ENCODE measurements at regions not wholly inside any gene's neighbourhood (a gene's known extent, or its start where the extent isn't known, plus 50 kb on each side); places are given as distances from the start of the nearest gene placed in this dataset.

GRCh38 chr5:96517295-96517694 is 84.2 kb upstream of the PCSK1 start:
- H3K23ac ChIP-seq (ENCODE audit: insufficient read length): no peak overlapping the region
- H4K5ac ChIP-seq (ENCODE audit: insufficient read length, low read depth, low read length): no peak overlapping the region
- H3K36me3 ChIP-seq (ENCODE audit: control insufficient read depth in 2 of 4, insufficient read depth in 4 of 4, low read length in 3 of 4): no peaks in the 10 kb centered on the region
- H3K4ac ChIP-seq (replicated peaks; ENCODE audit: insufficient read length, low read depth, low read length): no peak overlapping the region
- H3K4me1 ChIP-seq (replicated peaks in 1 of 4; ENCODE audit: control insufficient read depth in 3 of 4, insufficient read depth in 4 of 4, low read length in 3 of 4): no peaks in the 10 kb centered on the region
- no peak overlapping the region for H4K91ac ChIP-seq (replicated peaks; ENCODE audit: insufficient read length, low read length)
- no peak overlapping the region for H2AFZ ChIP-seq (ENCODE audit: low read length)
- ChIA-PET CTCF (ENCODE audit: partially characterized antibody) (interaction anchor here (0.6 kb wide), 1 partner anchor 85 kb away, joined by 3 read pairs; no protein-coding TSS in a partner anchor), POLR2A (ENCODE audit: partially characterized antibody) (no interaction called here)
- H3K79me2 ChIP-seq (ENCODE audit: control insufficient read depth in 1 of 2, insufficient read depth in 2 of 2, low read length in 2 of 2): no peaks in the 10 kb centered on the region
- H3K9ac ChIP-seq (replicated peaks in 1 of 4; ENCODE audit: extremely low read depth in 1 of 4, low read depth in 3 of 4, low read length in 3 of 4): no peak overlapping the region
- no peak overlapping the region for H3K4me2 ChIP-seq (ENCODE audit: insufficient read depth in 1 of 2, low read depth in 2 of 2, low read length in 2 of 2)
- H2BK15ac ChIP-seq (ENCODE audit: low read length): no peak overlapping the region
- H3K27me3 ChIP-seq (replicated peaks in 1 of 4; ENCODE audit: control insufficient read depth in 3 of 4, extremely low read depth in 1 of 4, insufficient read depth in 3 of 4, low read length in 3 of 4): no peaks in the 10 kb centered on the region
- no peak overlapping the region for H2BK120ac ChIP-seq (replicated peaks; ENCODE audit: low read depth, low read length)
- no peak overlapping the region for H3K14ac ChIP-seq (ENCODE audit: insufficient read length)
- H3K27ac ChIP-seq (ENCODE audit: low read depth, low read length): no peak overlapping the region
- FAIRE-seq (no peak), DNase-seq (ENCODE audit: low read depth in 1 of 2, low spot score in 2 of 2) (no peak)
- 88% methylated on average over 4 of the region's 4 CpGs; no CpG with 5 or more reads in 1 of the 2 experiments for WGBS, 2 experiments (ENCODE audit: extremely low coverage in 1 of 2, insufficient coverage in 1 of 2, insufficient read length in 1 of 2, insufficient replicate concordance in 2 of 2, low coverage in 1 of 2, low lambda C conversion rate in 2 of 2, missing lambda C conversion rate in 1 of 2)
- H3K56ac ChIP-seq (replicated peaks; ENCODE audit: insufficient read length, low read depth, low read length): no peak overlapping the region
- H3K18ac ChIP-seq (ENCODE audit: extremely low read depth, low read length): no peak overlapping the region
- no peak overlapping the region for H2BK20ac ChIP-seq (ENCODE audit: low read length)
- H3K79me1 ChIP-seq (ENCODE audit: low read depth, low read length): no peaks in the 10 kb centered on the region
- peaks cover 2% of the 10 kb centered on the region; the same call in 1 of the 2 replicates for H3K23me2 ChIP-seq (ENCODE audit: low read depth, low read length)
- no peaks in the 10 kb centered on the region for H3K9me3 ChIP-seq (ENCODE audit: insufficient read depth in 2 of 2, low read depth in 1 of 2, low read length in 1 of 2)
- H2BK12ac ChIP-seq (ENCODE audit: low read depth, low read length): no peak overlapping the region
- no peak overlapping the region for H2AK5ac ChIP-seq (ENCODE audit: low read depth, low read length)
- no peak overlapping the region for H4K8ac ChIP-seq (ENCODE audit: extremely low read depth, insufficient read depth, low read length)
- H4K20me1 ChIP-seq (replicated peaks in 1 of 2; ENCODE audit: control insufficient read depth in 1 of 2, insufficient read depth in 2 of 2, low read length in 2 of 2): no peaks in the 10 kb centered on the region
- H2BK5ac ChIP-seq (ENCODE audit: low read depth, low read length): no peak overlapping the region
- TF ChIP-seq KDM5A (IDR thresholded peaks at IDR 0.05; ENCODE audit: low read length): no peak
- TF ChIP-seq EGR1 (IDR thresholded peaks at IDR 0.05; ENCODE audit: borderline replicate concordance, low read depth, low read length): no peak
- no peak for TF ChIP-seq CBX8 (IDR thresholded peaks at IDR 0.05; ENCODE audit: borderline replicate concordance, low read depth, low read length)
- no peak for TF ChIP-seq EZH2 (IDR thresholded peaks at IDR 0.05; ENCODE audit: low read depth, low read length, severe bottlenecking)
- no peak for TF ChIP-seq RFX5 (IDR thresholded peaks at IDR 0.05; ENCODE audit: borderline replicate concordance, low read depth, low read length)
- no peak overlapping the region for H3K4me3 ChIP-seq (ENCODE audit: extremely low read depth in 1 of 4, insufficient read depth in 2 of 4, low read depth in 3 of 4, low read length in 4 of 4)

Measured in H1 (cell line).